HEK293T (cell line): ENCODE measurements at regions not wholly inside any gene's neighbourhood (a gene's known extent, or its start where the extent isn't known, plus 50 kb on each side); places are given as distances from the start of the nearest gene placed in this dataset.

Experiments
- ARNT ChIP-seq: fragments of 450-650 bp; IDR thresholded peaks from 2 replicates; pipeline ENCODE4 v1.6.1; 2017; ENCODE audit warnings: mild to moderate bottlenecking
- BHLHE40 ChIP-seq: fragments of 450-650 bp; IDR thresholded peaks from 2 replicates; pipeline ENCODE4 v1.6.1; 2016; ENCODE audit warnings: mild to moderate bottlenecking, moderate library complexity, borderline replicate concordance
- ELF4 ChIP-seq: fragments of 450-650 bp; IDR thresholded peaks from 2 replicates; pipeline ENCODE4 v1.6.1; 2017; ENCODE audit warnings: antibody characterized with exemption
- FOXK2 ChIP-seq: fragments of 450-650 bp; IDR thresholded peaks from 2 replicates; pipeline ENCODE4 v1.6.1; 2016; ENCODE audit warnings: mild to moderate bottlenecking
- FOXM1 ChIP-seq: fragments of 450-650 bp; IDR thresholded peaks from 2 replicates; pipeline ENCODE4 v1.6.1; 2017; ENCODE audit warnings: mild to moderate bottlenecking, borderline replicate concordance
- HDGF ChIP-seq: fragments of 450-650 bp; IDR thresholded peaks from 2 replicates; pipeline ENCODE4 v1.6.1; 2017; ENCODE audit warnings: antibody characterized with exemption, borderline replicate concordance
- LEF1 ChIP-seq: fragments of 450-650 bp; IDR thresholded peaks from 2 replicates; pipeline ENCODE4 v1.6.1; 2017; ENCODE audit warnings: mild to moderate bottlenecking, borderline replicate concordance
- PKNOX1 ChIP-seq: fragments of 450-650 bp; IDR thresholded peaks from 2 replicates; pipeline ENCODE4 v1.6.1; 2016
- SP1 ChIP-seq: fragments of 450-650 bp; IDR thresholded peaks from 2 replicates; pipeline ENCODE4 v1.6.1; 2017
- SUZ12 ChIP-seq: fragments of 450-650 bp; IDR thresholded peaks from 2 replicates; pipeline ENCODE4 v1.6.1; 2016; ENCODE audit warnings: mild to moderate bottlenecking
- TARDBP ChIP-seq: fragments of 450-650 bp; IDR thresholded peaks from 2 replicates; pipeline ENCODE4 v1.6.1; 2016
- ZNF384 ChIP-seq: fragments of 450-650 bp; IDR thresholded peaks from 2 replicates; pipeline ENCODE4 v1.6.1; 2016

- no peak for TF ChIP-seq FOXK2
- no peak for TF ChIP-seq ELF4
- no peak for TF ChIP-seq PKNOX1
- no peak for TF ChIP-seq FOXM1
- no peak for TF ChIP-seq SP1
- TF ChIP-seq HDGF, result no peak
- TF ChIP-seq ARNT, result no peak
- no peak for TF ChIP-seq ZNF384
- TF ChIP-seq LEF1, result no peak
- no peak for TF ChIP-seq TARDBP
- no peak for TF ChIP-seq BHLHE40
- TF ChIP-seq SUZ12, result no peak
Measured at GRCh38 chr10:94235461-94235860, 127.3 kb downstream of the NOC3L start.
